IMR-90 (cell line): ENCODE measurements at regions not wholly inside any gene's neighbourhood (a gene's known extent, or its start where the extent isn't known, plus 50 kb on each side); places are given as distances from the start of the nearest gene placed in this dataset.

Source experiments
- ATAC-seq: fragments of 200-7000 bp; cut with Tn5 transposase; 2 replicates; pipeline ENCODE4 v1.9.1; 2020; ENCODE audit warnings: low read depth, mild to moderate bottlenecking, moderate library complexity
- BruUV-seq: library from RNA; stranded (reverse); fragments of 400-500 nt; replicated peaks from 2 replicates; lab custom pipeline; 2021; lab: Mats Ljungman, UMichigan
- CTCF ChIA-PET: fragments of 300-600 bp; formaldehyde crosslinking; extraction: SDS; loops from one replicate; lab custom pipeline; 2021; ENCODE audit warnings: antibody characterized with exemption; lab: Yijun Ruan, JAX
- POLR2A ChIA-PET: fragments of 300-600 bp; sonication (Branson Sonifier 250); formaldehyde crosslinking; loops from one replicate; lab custom pipeline; 2022; ENCODE audit warnings: antibody characterized with exemption; ENCODE audit not compliant: unreplicated experiment; lab: Charles Lee
- DNase-seq: peaks from one replicate; pipeline ENCODE4 v3.0.0; 2013
- H2AFZ ChIP-seq: replicated peaks from 2 replicates; pipeline ENCODE3; 2013; ENCODE audit warnings: low read length, mild to moderate bottlenecking; ENCODE audit not compliant: poor library complexity
- H2AK5ac ChIP-seq: 2 replicates; pipeline ENCODE4 v1.6.1; 2013; ENCODE audit warnings: low read depth, low read length, inconsistent platforms
- H2AK9ac ChIP-seq: replicated peaks from 2 replicates; pipeline ENCODE3; 2013; ENCODE audit warnings: mild to moderate bottlenecking, low read depth, low read length, moderate library complexity; ENCODE audit not compliant: poor library complexity
- H2BK120ac ChIP-seq: 2 replicates; pipeline ENCODE4 v1.6.1; 2013; ENCODE audit warnings: low read depth, low read length, inconsistent platforms
- H2BK15ac ChIP-seq: 3 replicates; pipeline ENCODE4 v1.6.1; 2013; ENCODE audit warnings: low read depth, low read length, inconsistent platforms
- H2BK20ac ChIP-seq: 2 replicates; pipeline ENCODE4 v1.6.1; 2013; ENCODE audit warnings: low read depth, mild to moderate bottlenecking, inconsistent platforms, low read length, moderate library complexity
- H2BK5ac ChIP-seq: 2 replicates; pipeline ENCODE4 v1.6.1; 2013; ENCODE audit warnings: mild to moderate bottlenecking, low read depth, low read length, inconsistent platforms; ENCODE audit not compliant: poor library complexity, severe bottlenecking
- H3K14ac ChIP-seq: replicated peaks from 2 replicates; pipeline ENCODE4 v1.6.1; 2013; ENCODE audit warnings: low read depth, low read length, inconsistent platforms
- H3K18ac ChIP-seq: 2 replicates; pipeline ENCODE4 v1.6.1; 2013; ENCODE audit warnings: low read depth, low read length, control low read depth
- H3K23ac ChIP-seq: 2 replicates; pipeline ENCODE4 v1.6.1; 2013; ENCODE audit warnings: low read depth, low read length, inconsistent platforms
- H3K27ac ChIP-seq: 2 replicates; pipeline ENCODE4 v1.5.1; 2013; ENCODE audit warnings: mild to moderate bottlenecking, control low read depth, low read length; ENCODE audit not compliant: insufficient read depth
- H3K27me3 ChIP-seq: 2 replicates; pipeline ENCODE4 v1.6.1; 2013; ENCODE audit warnings: low read length; ENCODE audit not compliant: control insufficient read depth, insufficient read depth
- H3K36me3 ChIP-seq: 2 replicates; pipeline ENCODE4 v1.6.1; 2013; ENCODE audit warnings: low read length, mixed read lengths; ENCODE audit not compliant: control insufficient read depth, insufficient read depth
- H3K4ac ChIP-seq: 2 replicates; pipeline ENCODE4 v1.6.1; 2013; ENCODE audit warnings: low read depth, low read length, inconsistent platforms
- H3K4me1 ChIP-seq: 2 replicates; pipeline ENCODE4 v1.6.1; 2013; ENCODE audit warnings: low read length, mixed read lengths; ENCODE audit not compliant: control insufficient read depth, insufficient read depth
- H3K4me2 ChIP-seq: 2 replicates; pipeline ENCODE4 v1.6.1; 2013; ENCODE audit warnings: low read depth, mild to moderate bottlenecking, control low read depth, low read length, moderate library complexity
- H3K4me3 ChIP-seq: 2 replicates; pipeline ENCODE4 v1.5.1; 2013; ENCODE audit warnings: low read depth, mild to moderate bottlenecking, control low read depth, low read length, moderate library complexity; ENCODE audit not compliant: insufficient read depth
- H3K56ac ChIP-seq: 2 replicates; pipeline ENCODE4 v1.6.1; 2013; ENCODE audit warnings: low read length, inconsistent platforms; ENCODE audit not compliant: insufficient read depth; ENCODE audit errors: extremely low read depth
- H3K79me1 ChIP-seq, 2 experiments: 2 replicates each; pipeline ENCODE4 v1.6.1; 2013; ENCODE audit warnings: low read length in 2 of 2, inconsistent platforms in 1 of 2, low read depth in 1 of 2
- H3K9ac ChIP-seq: 2 replicates; pipeline ENCODE4 v1.6.1; 2013; ENCODE audit warnings: low read depth, low read length, control low read depth
- H3K9me1 ChIP-seq: 2 replicates; pipeline ENCODE4 v1.6.1; 2013; ENCODE audit warnings: low read length, inconsistent platforms; ENCODE audit not compliant: insufficient read depth
- H3K9me3 ChIP-seq: 2 replicates; pipeline ENCODE4 v1.6.1; 2013; ENCODE audit warnings: low read length; ENCODE audit not compliant: control insufficient read depth, insufficient read depth
- H4K20me1 ChIP-seq: 2 replicates; pipeline ENCODE4 v1.6.1; 2013; ENCODE audit warnings: low read length, inconsistent platforms; ENCODE audit not compliant: insufficient read depth
- H4K5ac ChIP-seq: 2 replicates; pipeline ENCODE4 v1.6.1; 2013; ENCODE audit warnings: mild to moderate bottlenecking, low read depth, low read length, control low read depth
- H4K8ac ChIP-seq, 2 experiments: 2 replicates each; pipeline ENCODE4 v1.6.1; 2013; ENCODE audit warnings: low read depth in 2 of 2, low read length in 2 of 2, control low read depth in 1 of 2, inconsistent platforms in 1 of 2
- H4K91ac ChIP-seq: 2 replicates; pipeline ENCODE4 v1.6.1; 2013; ENCODE audit warnings: low read depth, low read length, inconsistent platforms; ENCODE audit not compliant: insufficient read depth
- BHLHE40 ChIP-seq: fragments of 150-350 bp; IDR thresholded peaks from 2 replicates; pipeline ENCODE4 v1.6.1; 2016; ENCODE audit warnings: mild to moderate bottlenecking, low read depth, low read length
- CEBPB ChIP-seq: IDR thresholded peaks from 2 replicates; pipeline ENCODE4 v1.6.1; 2012; ENCODE audit warnings: low read depth, low read length, improper control_type of control experiment
- CTCF ChIP-seq: conservative IDR thresholded peaks from 2 replicates; pipeline ENCODE4 v1.5.1; 2012; ENCODE audit warnings: mild to moderate bottlenecking, low read depth, low read length, improper control_type of control experiment
- ELK1 ChIP-seq: fragments of 150-350 bp; IDR thresholded peaks from 2 replicates; pipeline ENCODE4 v1.6.1; 2016; ENCODE audit warnings: low read depth, mild to moderate bottlenecking, low read length, moderate library complexity, borderline replicate concordance
- FOS ChIP-seq: fragments of 150-350 bp; IDR thresholded peaks from 2 replicates; pipeline ENCODE4 v1.6.1; 2016; ENCODE audit warnings: low read depth, low read length
- MAFK ChIP-seq: IDR thresholded peaks from 2 replicates; pipeline ENCODE4 v1.6.1; 2012; ENCODE audit warnings: low read depth, low read length, improper control_type of control experiment
- MAZ ChIP-seq: IDR thresholded peaks from 2 replicates; pipeline ENCODE4 v1.6.1; 2012; ENCODE audit warnings: low read depth, mild to moderate bottlenecking, low read length, improper control_type of control experiment, moderate library complexity, borderline replicate concordance
- MXI1 ChIP-seq: IDR thresholded peaks from 2 replicates; pipeline ENCODE4 v1.6.1; 2012; ENCODE audit warnings: low read depth, mild to moderate bottlenecking, low read length, moderate library complexity, borderline replicate concordance
- POLR2A ChIP-seq: IDR thresholded peaks from 2 replicates; pipeline ENCODE4 v1.6.1; 2012; ENCODE audit warnings: mild to moderate bottlenecking, low read depth, low read length
- RAD21 ChIP-seq: IDR thresholded peaks from 2 replicates; pipeline ENCODE4 v1.6.1; 2012; ENCODE audit warnings: low read length, improper control_type of control experiment
- RCOR1 ChIP-seq: IDR thresholded peaks from 2 replicates; pipeline ENCODE4 v1.6.1; 2012; ENCODE audit warnings: mild to moderate bottlenecking, low read length, improper control_type of control experiment; ENCODE audit not compliant: insufficient replicate concordance
- RFX5 ChIP-seq: IDR thresholded peaks from 2 replicates; pipeline ENCODE4 v1.8.0; 2012; ENCODE audit warnings: low read depth, mild to moderate bottlenecking, low read length, moderate library complexity
- USF2 ChIP-seq: fragments of 150-350 bp; IDR thresholded peaks from 2 replicates; pipeline ENCODE4 v1.6.1; 2017; ENCODE audit warnings: mild to moderate bottlenecking, antibody characterized with exemption, low read length, low read depth
- WGBS, 2 experiments: methylation state at CpG; one replicate each; pipeline versions ENCODE4 v1.1.5 to v1.1.7; 2013; ENCODE audit warnings: missing lambda C conversion rate in 2 of 2; ENCODE audit not compliant: insufficient read length in 1 of 2; ENCODE audit errors: extremely low coverage in 2 of 2; 5-methylcytosine and 5-hydroxymethylcytosine counted together
- dilution Hi-C: fragments of 300-500 bp; cut with HindIII; formaldehyde crosslinking; loops from one replicate; pipeline ENCODE4 v1.14.3; 2018; ENCODE audit warnings: low sequenced_read_pairs; ENCODE audit not compliant: unreplicated experiment
- in situ Hi-C: fragments of 300-500 bp; cut with MboI; formaldehyde crosslinking; loops from 3 replicates; pipeline ENCODE4 v1.14.3; 2019; ENCODE audit warnings: low sequenced_read_pairs, inconsistent platforms, mixed read lengths
- intact Hi-C: fragments of 100-400 bp; cut with micrococcal nuclease; formaldehyde crosslinking; loops from 2 replicates; pipeline ENCODE4 v1.10.0; 2022

GRCh38 chr4:33931026-33931425 is 2313.3 kb downstream of the ARAP2 start:
- Histone ChIP-seq H3K18ac (no peak overlapping the region), H2BK5ac (no peak overlapping the region), H4K20me1 (no peaks in the 10 kb centered on the region), H2BK15ac (no peak overlapping the region), H3K14ac (no peak overlapping the region), H4K91ac (no peak overlapping the region), H2BK20ac (no peak overlapping the region), H3K36me3 (no peaks in the 10 kb centered on the region), H3K9ac (no peak overlapping the region), H4K8ac (no peak overlapping the region), H2AFZ (no peak overlapping the region), H3K4me2 (no peak overlapping the region), H4K5ac (no peak overlapping the region), H3K9me1 (no peaks in the 10 kb centered on the region), H3K27ac (no peak overlapping the region), H3K4me3 (no peak overlapping the region), H3K4me1 (no peaks in the 10 kb centered on the region), H3K4ac (no peak overlapping the region), H2AK9ac (no peak overlapping the region), H3K9me3 (no peaks in the 10 kb centered on the region), H3K56ac (no peak overlapping the region), H3K79me1 (no peaks in the 10 kb centered on the region), H3K27me3 (no peaks in the 10 kb centered on the region), H2BK120ac (no peak overlapping the region), H2AK5ac (no peak overlapping the region), H3K23ac (no peak overlapping the region)
- in situ Hi-C loops = no loop called here
- intact Hi-C loops = no loop called here
- ChIA-PET CTCF (interaction anchor here (0.7 kb wide), 1 partner anchor 11 kb away, joined by 3 read pairs; no protein-coding TSS in a partner anchor), POLR2A (no interaction called here)
- dilution Hi-C loops = no loop called here
- TF ChIP-seq RAD21 = no peak
- no peak for TF ChIP-seq CEBPB
- TF ChIP-seq RCOR1 = no peak
- TF ChIP-seq POLR2A = no peak
- no peak for TF ChIP-seq MAFK
- TF ChIP-seq FOS = no peak
- TF ChIP-seq MXI1 = no peak
- TF ChIP-seq MAZ = no peak
- no peak for TF ChIP-seq CTCF
- no peak for TF ChIP-seq ELK1
- no peak for TF ChIP-seq BHLHE40
- TF ChIP-seq USF2 = no peak
- no peak for TF ChIP-seq RFX5
- DNase-seq (no peak), ATAC-seq (no peak)
- no TSS peak for BruUV-seq
- no CpG with 5 or more reads among the region's 2 CpGs for WGBS, 2 experiments
